Jurkat, Clone E6-1 (cell line): ENCODE measurements at regions not wholly inside any gene's neighbourhood (a gene's known extent, or its start where the extent isn't known, plus 50 kb on each side); places are given as distances from the start of the nearest gene placed in this dataset.
"Not testable (repeated sequence)": the region's sequence is repeated elsewhere in the genome, so short reads cannot be mapped to it uniquely, and the experiment has no call there.

ENCODE experiments used
- DNase-seq: peaks from one replicate; pipeline ENCODE4 v3.0.0-alpha.2; 2011; ENCODE audit warnings: low read depth, low spot score
- H3K4me3 ChIP-seq: 2 replicates; pipeline ENCODE4 v1.5.1; 2011; ENCODE audit warnings: mild to moderate bottlenecking, low read length, control low read depth, moderate library complexity

DNA sequence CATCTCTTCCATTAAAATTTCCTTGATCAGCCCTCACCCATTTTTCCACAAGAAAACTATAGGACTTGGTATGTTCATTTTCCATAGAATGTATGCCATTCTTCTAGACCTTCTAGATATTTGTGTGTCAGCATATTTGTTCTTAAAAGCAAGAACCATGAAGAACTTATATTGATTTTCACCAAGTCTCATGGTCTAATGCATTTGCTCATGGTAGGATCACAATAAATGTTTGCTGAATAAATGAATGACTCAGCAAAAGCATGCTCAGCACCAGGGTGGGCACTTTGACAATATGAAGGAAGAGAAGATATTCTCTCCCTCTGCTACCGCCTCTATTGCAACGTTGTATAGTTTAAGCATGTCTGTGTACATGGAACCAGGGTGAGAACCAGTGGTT, 805.5 kb upstream of the SLC35B3 start:
- H3K4me3 ChIP-seq: no peak overlapping the region
- DNase-seq: no peak

DNA sequence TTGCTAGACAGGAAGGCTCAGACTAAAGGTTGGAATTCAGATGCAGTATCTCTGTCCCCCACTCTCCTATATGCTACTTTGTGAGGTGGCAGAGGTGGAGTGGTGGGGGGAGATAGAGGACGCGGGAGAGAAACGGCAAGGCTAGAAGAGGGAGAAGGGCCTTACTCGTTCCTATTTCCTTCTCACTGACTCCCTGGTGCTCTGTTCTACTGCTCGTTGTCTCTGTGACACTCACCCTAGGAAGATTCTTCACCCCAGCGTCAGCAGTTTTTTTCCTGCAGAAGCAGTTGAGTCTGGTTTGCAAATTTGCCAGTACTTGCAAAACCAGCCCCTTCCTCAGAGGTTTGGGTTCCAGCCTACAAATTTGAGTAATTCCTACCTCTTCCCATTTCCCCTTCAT, 801.1 kb upstream of the SLC35B3 start:
- no peak for DNase-seq
- H3K4me3 ChIP-seq: no peak overlapping the region

DNA sequence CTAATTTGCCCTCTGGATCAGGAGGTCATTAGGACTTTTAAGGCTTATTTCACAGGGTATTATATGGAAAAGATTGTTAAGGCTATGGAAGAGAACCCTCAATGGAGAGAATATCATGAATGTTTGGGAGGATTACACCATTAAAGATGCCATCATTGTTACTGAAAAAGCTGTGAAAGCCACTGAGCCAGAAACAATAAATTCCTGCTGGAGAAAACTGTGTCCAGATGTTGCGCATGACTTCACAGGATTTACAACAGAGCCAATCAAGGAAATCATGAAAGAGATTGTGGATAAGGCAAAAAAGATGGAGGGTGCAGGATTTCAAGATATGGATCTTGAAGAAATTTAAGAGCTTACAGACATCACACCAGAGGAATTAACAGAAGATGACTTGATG, 798.3 kb upstream of the SLC35B3 start:
- H3K4me3 ChIP-seq: no peak overlapping the region
- DNase-seq: no peak

DNA sequence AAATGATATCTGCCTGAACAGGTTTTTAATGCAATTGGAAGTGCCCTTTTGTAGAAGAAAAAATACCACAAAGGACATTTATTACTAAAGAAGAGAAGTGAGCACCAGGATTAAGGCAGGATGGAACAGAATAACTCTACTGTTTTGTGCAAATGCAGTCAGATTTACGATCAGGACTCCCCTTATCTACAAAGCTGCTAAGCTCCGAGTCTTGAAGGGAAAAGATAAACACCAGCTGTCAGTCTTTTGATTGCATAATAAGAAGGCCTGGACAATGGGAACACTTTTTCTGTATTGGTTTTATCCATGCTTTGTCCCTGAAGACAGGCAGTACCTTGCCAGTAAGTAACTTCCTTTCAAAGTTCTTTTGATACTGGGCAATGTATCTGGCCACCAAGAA, 797.9 kb upstream of the SLC35B3 start:
- no peak overlapping the region for H3K4me3 ChIP-seq
- DNase-seq: no peak

DNA sequence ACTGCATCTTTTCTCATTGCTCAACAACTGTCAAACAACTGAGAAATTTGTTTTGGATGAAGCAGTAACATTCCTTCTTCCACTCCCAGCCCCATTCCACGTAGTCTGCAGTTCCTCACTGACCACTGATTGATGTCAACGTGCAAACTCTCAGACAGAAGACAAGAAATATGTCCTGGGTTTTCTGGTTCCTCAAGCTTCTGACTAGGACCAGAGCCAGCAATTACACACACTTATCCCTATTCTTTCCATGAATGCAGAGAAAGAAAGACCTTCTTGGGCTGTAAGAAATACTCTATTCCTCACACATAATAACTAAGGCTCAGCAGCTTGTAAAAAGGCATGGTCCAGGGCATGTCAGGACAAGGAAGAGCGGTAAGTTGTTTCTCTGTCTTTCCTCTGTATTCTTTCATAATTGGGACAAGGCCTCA, 790.1 kb upstream of the SLC35B3 start:
- H3K4me3 ChIP-seq: no peak overlapping the region
- no peak for DNase-seq

DNA sequence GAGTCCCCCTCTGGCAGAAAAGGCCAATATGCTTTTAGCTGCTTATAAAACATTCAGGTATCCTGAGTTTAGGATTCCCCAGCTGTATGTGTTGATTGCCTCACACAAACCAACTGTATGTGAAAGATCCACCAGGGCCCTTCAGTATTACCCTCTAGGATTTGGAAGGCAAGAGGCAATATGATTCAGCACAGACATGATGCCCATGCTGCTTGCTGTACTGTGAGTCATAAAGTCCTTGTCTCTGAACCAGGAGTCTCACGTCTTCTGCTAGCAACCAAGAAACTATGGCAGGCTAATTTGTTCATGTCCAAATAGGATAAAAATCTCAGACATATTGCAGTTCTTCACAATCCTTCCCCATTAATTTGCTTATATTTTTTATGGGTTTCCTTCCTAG, 789.2 kb upstream of the SLC35B3 start:
- DNase-seq: no peak
- no peak overlapping the region for H3K4me3 ChIP-seq

DNA sequence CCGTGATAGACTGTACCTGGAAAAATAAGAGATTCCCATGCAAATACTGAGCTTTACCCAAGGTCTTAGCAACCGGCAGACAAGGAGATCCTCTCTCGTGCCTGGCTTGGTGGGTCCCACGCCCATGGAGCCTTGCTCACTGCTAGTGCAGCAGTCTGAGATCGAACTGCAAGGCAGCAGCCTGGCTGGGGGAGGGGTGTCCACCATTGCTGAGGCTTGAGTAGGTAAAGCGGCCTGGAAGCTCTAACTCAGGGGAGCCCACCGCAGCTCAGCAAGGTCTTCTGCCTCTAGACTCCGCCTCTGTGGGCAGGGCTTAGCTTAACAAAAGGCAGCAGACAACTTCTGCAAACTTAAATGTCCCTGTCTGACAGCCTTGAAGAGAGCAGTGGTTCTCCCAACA, 778.4 kb upstream of the SLC35B3 start:
- DNase-seq, H3K4me3 ChIP-seq: not testable (repeated sequence)

DNA sequence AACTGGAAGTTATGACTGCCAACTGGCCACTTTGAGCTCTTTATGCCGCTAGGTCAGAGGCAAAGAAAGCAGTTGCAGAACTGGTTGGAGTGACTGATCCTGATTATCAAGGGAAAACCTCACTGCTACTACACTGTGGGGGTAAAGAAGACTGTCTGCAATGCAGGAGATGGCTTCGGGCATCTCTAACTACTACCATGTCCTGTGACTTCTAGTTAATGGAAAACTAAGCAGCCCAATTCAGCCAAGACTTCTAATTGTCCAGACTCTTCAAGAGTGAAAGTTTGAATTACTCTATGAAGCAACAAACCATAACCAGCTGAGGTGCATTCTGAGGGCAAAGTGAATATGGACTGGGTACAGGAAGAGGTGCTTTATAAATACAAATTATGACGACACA, 773.6 kb upstream of the SLC35B3 start:
- no peak overlapping the region for H3K4me3 ChIP-seq
- no peak for DNase-seq

DNA sequence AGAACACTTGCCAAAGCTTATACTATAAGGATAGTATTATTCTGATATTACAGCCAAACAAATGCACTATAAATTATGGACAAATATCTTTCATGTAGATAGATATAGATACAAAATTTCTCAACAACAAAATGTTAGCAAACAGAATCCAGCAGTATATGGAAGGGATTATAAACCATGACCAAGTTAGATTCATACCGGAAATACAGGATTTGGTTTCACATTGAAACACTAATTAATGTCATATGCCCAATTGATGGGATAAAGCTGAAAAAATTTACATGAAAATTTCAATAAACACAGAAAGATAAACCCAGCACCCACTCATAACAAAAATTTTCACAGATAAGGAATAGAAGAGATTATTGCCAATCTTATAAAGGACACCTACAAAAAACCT, 770.3 kb upstream of the SLC35B3 start:
- DNase-seq: no peak

DNA sequence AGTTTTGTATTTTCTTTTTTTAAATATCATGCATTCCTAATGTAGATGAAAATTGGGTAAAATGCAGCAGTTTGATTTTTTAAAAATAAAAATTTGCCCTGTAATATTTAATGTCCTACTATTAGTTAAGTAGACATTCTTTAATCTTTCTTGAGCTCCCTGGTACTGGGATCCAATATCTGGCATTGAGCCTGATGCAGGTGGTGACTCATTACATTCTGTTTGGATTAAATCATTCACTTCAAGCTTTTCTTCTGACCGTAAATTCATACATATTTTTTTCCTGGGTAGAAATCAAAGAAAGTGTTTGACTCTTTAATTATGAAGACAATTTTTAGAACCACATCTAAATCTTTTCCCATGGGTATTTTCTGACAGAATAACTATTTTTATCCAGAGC, 768.8 kb upstream of the SLC35B3 start:
- no peak overlapping the region for H3K4me3 ChIP-seq
- no peak for DNase-seq

More for the DNA sequence above, 770.3 kb upstream of the SLC35B3 start:
- no peak overlapping the region for H3K4me3 ChIP-seq

DNA sequence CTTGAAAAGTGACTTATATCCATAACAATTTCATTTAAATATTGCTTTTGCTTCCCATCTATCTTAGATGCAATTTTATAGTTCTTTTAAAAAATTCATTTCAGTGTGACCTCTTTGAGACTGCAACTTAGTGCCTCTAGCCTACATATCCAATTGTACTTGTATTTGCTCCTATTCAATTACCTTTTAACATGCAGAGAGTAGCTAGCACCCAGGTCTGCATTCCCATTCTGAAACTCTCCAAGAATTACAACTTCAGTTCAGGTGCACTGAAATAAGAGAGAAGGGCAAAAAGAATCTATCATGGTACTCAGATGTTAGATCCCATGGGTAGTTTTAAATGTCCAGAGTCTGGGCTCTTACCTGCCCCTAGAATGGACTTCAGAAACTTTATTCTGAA, 765.4 kb upstream of the SLC35B3 start:
- H3K4me3 ChIP-seq: no peak overlapping the region
- DNase-seq: no peak

DNA sequence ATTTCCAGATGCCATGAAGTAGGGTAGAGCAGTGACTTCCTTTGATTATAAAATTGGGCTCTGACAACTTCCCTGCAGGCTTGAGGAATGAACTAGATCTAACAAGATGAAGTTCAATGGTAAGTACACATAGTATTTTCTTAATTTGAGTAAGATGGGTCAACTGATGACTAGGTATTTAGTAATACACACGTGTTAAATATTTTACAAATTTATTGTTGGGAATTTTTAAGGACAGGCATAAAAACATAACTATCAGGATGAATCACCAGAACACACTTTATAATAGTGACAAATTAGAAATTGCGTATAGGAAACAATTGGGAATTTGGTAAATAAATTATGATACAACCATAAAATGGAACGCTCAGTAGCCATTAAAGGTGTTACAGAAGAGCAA, 762.4 kb upstream of the SLC35B3 start:
- H3K4me3 ChIP-seq: no peak overlapping the region
- DNase-seq: no peak

DNA sequence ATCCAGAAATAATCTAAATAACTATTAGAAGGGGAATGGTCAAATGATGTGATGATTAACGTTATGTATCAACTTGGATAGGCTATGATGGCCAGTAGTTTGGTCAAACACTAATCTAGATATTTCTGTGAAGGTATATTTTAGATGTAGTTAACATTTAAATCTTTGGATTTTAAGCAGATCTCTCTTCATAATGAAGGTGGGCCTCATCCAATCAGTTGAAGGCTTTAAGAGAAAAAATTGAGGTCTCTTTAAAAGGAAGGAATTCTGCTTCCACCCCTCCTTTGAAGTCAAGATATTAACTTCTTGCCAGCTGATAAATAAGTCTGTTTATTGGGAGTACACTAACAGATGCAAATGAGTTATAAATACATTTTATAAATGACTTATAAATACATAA, 760.0 kb upstream of the SLC35B3 start:
- H3K4me3 ChIP-seq: no peak overlapping the region
- no peak for DNase-seq

DNA sequence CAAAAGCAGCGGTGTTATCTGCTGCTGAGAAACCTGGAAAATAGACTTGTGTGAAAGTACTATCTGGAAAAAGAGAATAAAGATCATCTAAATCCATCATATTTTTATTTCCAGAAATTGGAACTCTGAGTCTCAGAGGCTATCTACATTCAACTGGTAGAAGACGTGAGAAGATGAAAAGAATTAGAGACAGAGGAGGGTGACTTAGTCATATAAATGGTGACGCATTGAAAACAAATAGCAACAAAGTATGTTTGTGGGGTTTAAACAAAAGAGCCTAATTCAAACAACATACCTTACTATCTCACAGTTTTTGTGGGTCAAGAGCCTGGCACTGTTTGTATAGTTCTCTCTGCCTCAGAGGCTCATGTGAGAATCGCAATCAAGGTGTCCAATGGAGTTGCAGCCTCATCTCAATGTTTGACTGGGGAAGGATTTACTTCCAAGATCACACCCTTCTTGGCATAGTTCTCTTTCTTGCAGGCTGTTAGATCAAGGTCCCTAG, 757.1 kb upstream of the SLC35B3 start:
- no peak overlapping the region for H3K4me3 ChIP-seq
- DNase-seq: no peak

DNA sequence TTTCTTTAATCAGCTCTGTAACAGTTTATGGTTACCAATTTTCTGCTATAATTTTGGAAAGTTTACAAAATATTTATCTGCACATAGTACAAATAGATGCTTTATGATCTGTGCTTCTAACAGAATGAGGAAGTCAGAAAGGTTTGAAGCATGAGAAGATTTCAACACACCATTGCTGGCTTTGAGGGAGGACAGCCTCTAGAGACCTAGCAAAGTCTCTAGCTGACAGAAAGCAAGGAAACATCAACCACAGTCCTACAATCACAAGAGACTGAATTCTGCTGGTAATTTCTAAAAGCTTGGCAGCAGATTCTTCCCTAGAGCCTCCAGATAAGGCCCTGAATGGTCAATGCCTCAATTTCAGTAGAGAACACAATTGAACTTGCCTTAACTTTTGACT, 750.8 kb upstream of the SLC35B3 start:
- DNase-seq: no peak
- H3K4me3 ChIP-seq: no peak overlapping the region

DNA sequence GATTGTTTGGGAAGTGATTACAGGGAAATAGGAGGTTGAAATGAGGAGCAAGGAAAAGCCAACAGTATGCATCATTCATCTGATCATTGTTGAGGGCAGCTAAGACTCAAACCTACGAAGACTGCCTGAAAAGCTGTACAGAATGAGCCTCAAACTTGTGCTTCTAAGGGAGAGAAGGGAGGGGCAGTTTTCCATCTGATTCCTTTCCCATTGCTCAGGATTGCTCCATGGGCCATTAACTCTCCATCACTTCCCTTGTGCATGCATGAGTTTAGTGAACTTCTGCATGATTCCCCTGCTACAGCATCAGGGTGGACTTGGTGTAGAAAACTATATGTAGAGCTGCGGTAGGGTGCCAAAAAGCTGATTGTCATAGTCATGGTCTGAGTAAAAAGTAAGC, 742.7 kb upstream of the SLC35B3 start:
- no peak overlapping the region for H3K4me3 ChIP-seq
- no peak for DNase-seq

DNA sequence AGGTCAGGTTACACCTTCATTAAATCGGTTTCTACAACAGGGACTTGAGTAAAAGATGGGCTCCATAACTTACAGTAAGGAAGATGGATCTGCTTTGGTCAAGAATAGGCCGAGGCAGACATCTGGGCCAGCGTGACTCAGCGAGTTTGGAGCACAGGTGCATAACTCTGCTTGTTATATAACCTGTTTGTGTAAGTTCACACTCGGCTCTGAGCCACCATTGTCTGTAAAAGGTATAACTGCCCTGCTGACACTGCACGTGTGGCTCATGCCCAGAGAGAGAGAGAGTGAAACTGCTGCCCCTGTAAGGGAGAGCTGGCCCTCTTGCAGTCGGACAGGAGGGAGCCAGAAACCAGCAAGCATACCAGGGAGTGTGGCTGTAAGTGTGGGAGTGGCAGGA, 737.9 kb upstream of the SLC35B3 start:
- no peak for DNase-seq
- no peak overlapping the region for H3K4me3 ChIP-seq

DNA sequence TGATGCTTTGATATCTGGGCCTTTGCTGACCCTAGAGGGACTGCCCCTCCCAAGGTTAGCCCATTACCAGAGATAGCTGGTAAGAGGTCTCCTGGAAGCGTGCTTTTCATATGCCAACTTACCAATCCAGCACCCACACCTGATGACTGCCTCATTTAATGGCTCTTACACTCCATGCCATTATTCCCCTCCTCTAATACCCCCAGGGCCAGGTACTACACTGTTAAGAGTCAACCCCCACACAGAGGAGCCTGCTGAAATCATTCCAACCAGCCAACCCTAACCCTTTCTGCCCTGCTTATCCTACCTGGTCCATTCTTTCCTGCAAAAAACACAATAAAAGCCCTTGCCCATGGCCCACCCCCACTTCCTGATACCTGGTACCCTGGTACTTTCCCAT, 736.8 kb upstream of the SLC35B3 start:
- DNase-seq: no peak

DNA sequence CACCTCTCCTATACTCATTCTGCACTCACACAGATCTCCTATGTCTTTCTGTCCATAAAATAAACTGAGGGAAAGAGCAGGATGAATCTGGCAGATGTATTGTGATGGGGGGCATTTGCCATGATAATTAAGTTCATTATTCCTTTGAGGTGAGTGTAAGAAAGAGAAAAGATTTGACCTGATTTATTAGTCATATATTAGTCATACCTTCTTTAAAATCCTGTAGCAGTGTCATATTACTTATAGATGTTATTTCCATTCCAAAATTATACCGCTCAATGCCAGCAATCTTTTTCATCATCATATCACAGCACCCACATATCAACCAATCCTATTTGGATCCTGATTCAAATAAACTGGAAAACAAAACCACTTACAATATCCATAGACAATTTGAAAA, 733.3 kb upstream of the SLC35B3 start:
- no peak overlapping the region for H3K4me3 ChIP-seq
- DNase-seq: no peak

More for the DNA sequence above, 736.8 kb upstream of the SLC35B3 start:
- H3K4me3 ChIP-seq: no peak overlapping the region

DNA sequence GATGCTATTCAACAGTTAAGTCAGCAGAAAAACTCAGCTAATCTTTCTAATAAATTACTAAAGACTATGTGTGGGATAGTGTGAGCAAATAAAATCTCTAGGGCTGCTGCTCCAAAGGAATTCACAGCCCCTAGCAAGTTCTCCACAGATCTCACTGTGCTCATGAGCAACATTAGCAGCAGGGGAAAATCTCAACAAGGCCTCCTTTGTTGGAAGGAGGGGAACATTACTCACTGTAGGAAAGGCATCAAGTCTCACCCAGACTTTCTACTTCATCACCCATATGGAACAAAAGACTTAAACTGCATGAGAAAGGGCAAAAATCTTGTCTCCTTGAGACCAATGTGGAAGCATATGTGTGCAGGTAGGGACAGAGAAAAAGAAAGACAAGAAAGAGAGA, 726.4 kb upstream of the SLC35B3 start:
- DNase-seq: no peak
- no peak overlapping the region for H3K4me3 ChIP-seq

DNA sequence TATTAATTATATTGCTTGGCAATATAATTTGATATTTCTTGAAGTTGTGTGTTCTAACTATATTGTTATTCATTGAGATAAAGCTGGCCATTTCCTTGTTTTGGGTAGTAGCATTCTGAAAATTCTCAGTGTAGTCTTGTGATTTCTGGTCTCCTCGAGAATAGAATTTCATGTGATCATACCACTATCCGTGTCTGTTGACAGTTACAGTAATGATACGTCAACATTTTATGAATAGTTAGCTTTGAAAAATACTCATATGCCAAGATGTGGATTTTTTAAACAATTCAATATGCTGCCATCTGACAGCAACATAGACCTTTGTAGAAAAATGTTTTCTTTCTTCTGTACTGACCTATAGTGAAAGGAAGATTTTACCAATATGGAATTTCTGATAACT, 723.7 kb upstream of the SLC35B3 start:
- no peak overlapping the region for H3K4me3 ChIP-seq

DNA sequence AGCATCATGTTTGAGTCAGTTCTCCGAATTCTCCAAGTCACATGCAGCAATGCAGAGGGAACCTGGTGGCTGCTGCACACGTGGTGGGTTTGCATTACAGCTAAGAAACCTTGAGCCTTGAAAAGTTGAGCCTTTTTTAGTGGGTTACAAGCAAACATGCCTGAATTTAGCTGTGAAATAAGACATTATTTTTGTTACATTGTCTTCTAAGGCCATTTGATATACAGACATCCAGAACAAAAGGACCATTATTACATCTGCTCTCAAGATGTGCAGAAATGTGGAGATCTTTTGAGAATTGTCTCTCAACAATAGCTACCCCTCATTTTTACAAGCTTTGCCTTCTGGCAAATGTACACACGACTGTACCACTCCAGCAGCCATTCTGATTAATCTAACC, 720.5 kb upstream of the SLC35B3 start:
- DNase-seq: no peak
- H3K4me3 ChIP-seq: no peak overlapping the region

More for the DNA sequence above, 723.7 kb upstream of the SLC35B3 start:
- no peak for DNase-seq
